Colonic mucosa (tissue), 4 donors: ENCODE measurements at regions not wholly inside any gene's neighbourhood (a gene's known extent, or its start where the extent isn't known, plus 50 kb on each side); places are given as distances from the start of the nearest gene placed in this dataset.

ENCODE experiments used
- DNase-seq: peaks from one replicate; pipeline ENCODE4 v3.0.0-alpha.2; 2020
- H3K27ac ChIP-seq: fragments of 200-600 bp; one replicate; pipeline ENCODE4 v1.8.0; 2021
- H3K27me3 ChIP-seq: fragments of 200-600 bp; one replicate; pipeline ENCODE4 v1.8.0; 2021
- H3K36me3 ChIP-seq: fragments of 200-600 bp; one replicate; pipeline ENCODE4 v1.8.0; 2021
- H3K4me1 ChIP-seq: fragments of 200-600 bp; one replicate; pipeline ENCODE4 v1.8.0; 2021; ENCODE audit warnings: mild to moderate bottlenecking
- H3K4me3 ChIP-seq: fragments of 200-600 bp; one replicate; pipeline ENCODE4 v1.8.0; 2021
- H3K9ac ChIP-seq, 2 donors: one replicate each; pipeline ENCODE4 v1.7.0; 2013; ENCODE audit warnings: control low read depth in 2 of 2, low read depth in 2 of 2, low read length in 2 of 2
- H3K9me3 ChIP-seq: fragments of 200-600 bp; one replicate; pipeline ENCODE4 v1.8.0; 2021
- intact Hi-C: fragments of 100-400 bp; cut with DNase I; formaldehyde crosslinking; loops from one replicate; pipeline ENCODE4 v1.14.1; 2022
- TF ChIP-seq, protein P1 (sequence below): fragments of 200-600 bp; IDR thresholded peaks from one replicate; pipeline ENCODE4 v1.8.0; 2022; ENCODE audit warnings: antibody characterized with exemption, mild to moderate bottlenecking
- donor health status: healthy.
- donor health status: DM: no; HTN: no; CAD: no.
- donor health status: DM: no; HTN: no; CAD: no.

DNA sequence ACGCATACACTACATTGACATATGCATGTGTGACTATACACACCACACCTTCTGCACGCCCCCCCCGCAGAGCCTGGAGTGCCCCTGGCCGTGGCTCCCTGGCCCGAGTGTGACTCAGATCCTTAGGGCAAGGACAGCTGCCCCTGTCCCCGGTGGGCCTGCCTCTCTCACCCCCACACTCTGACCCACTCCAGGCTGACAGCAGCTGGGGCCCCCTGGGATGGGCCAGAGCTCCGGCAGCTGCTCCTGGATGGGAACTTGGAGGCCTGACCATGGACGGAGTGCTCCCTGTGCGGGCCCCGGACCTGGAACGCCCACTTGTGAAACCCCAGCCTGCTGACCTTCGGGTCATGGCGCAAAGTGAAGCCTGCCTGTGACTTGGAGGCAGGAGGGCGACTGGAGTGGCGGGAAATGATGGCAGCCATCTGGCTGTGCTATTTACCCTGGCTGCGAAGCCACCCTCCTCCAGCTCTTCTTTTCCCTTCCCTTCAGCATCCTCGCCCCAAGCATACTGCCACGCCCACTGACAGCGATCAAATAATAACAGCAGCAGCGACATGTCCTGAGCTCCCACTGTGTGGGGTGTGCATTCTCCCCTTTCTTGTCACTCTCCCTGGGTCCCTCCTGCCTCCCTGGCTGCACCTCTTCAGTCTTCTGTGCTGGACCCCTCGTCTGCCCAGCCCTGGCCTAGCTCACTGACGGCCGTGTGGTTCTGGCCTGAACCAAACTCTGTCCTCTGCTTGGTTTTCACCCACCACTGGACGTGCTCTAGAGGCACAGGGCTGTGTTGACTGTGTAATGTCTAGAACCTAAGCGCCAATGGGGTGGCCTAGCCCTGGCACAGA lies 90.7 kb upstream of the MEF2A start:
- Histone ChIP-seq H3K4me1 (peaks cover 7% of the 10 kb centered on the region), H3K36me3 (no peaks in the 10 kb centered on the region), H3K9me3 (no peaks in the 10 kb centered on the region), H3K27ac (no peak overlapping the region), H3K27me3 (no peaks in the 10 kb centered on the region), H3K9ac (no peak overlapping the region), H3K4me3 (no peak overlapping the region)
- TF ChIP-seq, protein P1, sequence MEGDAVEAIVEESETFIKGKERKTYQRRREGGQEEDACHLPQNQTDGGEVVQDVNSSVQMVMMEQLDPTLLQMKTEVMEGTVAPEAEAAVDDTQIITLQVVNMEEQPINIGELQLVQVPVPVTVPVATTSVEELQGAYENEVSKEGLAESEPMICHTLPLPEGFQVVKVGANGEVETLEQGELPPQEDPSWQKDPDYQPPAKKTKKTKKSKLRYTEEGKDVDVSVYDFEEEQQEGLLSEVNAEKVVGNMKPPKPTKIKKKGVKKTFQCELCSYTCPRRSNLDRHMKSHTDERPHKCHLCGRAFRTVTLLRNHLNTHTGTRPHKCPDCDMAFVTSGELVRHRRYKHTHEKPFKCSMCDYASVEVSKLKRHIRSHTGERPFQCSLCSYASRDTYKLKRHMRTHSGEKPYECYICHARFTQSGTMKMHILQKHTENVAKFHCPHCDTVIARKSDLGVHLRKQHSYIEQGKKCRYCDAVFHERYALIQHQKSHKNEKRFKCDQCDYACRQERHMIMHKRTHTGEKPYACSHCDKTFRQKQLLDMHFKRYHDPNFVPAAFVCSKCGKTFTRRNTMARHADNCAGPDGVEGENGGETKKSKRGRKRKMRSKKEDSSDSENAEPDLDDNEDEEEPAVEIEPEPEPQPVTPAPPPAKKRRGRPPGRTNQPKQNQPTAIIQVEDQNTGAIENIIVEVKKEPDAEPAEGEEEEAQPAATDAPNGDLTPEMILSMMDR = no peak
- DNase-seq = no peak
- intact Hi-C loops = no loop called here

DNA sequence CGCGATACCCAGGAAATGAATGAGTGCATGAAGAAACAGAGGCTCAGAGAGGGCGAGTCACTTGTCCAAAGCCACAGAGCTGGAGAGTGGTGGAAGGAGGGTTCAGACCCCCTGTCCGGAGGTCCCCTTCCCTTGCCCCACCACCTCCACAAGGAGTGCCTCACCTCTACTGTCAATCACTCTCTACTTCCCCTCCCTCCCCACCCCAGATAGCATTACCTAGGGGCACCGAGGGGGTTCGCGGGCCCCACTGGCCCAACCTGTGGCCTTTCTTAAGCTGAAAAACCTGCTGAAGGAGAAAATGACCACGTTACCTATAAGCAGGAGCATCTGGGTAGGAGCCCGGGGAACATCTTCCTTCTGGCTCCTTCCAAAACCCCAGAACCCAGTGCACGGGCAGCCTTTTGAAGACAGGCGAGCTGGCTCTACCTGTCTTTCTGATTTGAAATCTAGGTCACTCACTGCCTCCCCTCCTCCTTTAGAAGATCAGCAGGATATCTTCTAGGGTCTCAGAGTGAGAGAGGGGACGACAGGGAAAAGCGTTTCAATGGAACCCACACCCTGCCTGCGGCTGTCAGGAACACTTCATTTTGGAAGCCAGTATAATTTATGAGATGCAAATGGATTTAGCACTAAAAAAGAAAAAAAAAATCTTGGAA lies 89.9 kb upstream of the MEF2A start:
- Histone ChIP-seq H3K4me3 (no peak overlapping the region), H3K27ac (peak overlapping the region; percentile 57), H3K4me1 (peaks cover 7% of the 10 kb centered on the region), H3K9ac (no peak overlapping the region), H3K9me3 (no peaks in the 10 kb centered on the region), H3K36me3 (no peaks in the 10 kb centered on the region), H3K27me3 (no peaks in the 10 kb centered on the region)
- TF ChIP-seq, protein P1 = no peak
- intact Hi-C loops = no loop called here
- no peak for DNase-seq

DNA sequence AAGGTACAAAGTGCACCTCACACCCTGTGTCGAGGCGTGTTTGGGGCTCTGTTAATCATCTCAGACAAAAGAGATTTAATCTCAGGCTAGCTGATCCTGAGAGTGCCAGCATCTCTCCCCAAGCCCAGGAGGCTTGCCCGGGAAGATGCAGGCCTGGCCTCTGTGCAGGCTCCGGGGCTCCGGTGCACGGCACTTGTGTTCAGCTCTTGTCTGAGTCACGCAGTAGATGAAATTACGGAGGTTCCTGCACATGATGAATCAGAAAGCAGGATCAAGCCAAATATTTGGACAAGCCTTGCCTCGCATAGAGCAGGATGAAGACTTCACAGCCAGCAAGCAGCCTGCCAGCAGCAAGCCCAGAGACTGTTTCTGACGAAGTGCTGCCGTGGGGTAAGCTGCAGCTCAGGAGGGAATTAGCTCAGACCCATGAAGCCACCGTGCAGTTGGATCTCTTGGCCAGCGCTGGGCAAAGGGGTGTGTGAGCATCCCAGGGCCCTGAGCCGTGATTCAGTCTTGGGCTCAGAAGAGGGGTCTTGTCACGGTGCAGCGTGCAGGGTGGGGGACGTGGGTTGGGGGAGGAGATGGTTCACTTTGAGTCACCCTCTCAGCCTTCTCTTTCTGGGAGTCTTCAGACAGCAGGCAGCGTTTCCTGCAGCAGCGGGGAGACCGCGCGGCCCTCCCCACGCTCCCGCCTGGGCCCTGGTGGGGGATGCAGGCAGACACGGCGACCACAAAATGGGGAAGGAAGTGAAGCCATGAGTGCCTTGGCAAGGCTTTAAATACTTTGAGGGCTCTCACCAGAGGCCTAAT lies 89.2 kb upstream of the MEF2A start:
- intact Hi-C loops = no loop called here
- Histone ChIP-seq H3K4me3 (no peak overlapping the region), H3K27me3 (no peaks in the 10 kb centered on the region), H3K9ac (no peak overlapping the region), H3K9me3 (no peaks in the 10 kb centered on the region), H3K27ac (peak overlapping the region; percentile 57), H3K4me1 (peaks cover 7% of the 10 kb centered on the region), H3K36me3 (no peaks in the 10 kb centered on the region)
- DNase-seq = peak; percentile 41
- TF ChIP-seq, protein P1 = no peak

DNA sequence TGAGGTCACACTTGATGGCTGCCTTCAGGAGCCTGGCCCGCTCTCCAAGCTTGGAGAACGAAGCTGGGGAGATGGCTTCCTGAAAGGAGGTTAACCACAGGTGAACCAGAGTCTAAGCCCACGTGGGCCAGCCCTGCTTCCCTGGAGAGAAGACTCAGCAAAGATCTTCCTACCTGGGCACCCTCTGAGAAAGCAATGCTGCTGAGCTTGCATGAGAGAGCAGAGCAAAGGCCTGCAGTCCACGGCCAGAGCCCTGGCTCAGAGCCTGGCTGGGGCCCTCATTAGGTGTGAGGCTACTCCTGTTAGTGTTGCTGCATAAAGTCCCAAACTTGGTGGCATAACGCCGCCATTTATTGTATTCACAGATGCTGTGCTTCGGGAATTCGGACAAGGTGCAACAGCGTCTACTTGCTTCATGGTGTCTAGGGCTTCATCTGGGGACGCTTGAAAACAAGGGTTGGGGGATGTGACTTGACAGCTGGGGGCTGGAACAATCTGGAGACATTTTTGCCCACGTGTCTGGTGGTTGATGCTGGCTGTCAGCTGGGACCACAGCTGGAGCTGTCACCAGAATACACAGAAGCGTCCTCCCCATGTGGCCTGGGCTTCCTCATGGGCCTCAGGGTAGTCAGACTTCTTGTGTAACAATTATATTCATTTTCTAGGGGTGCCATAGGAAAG lies 87.9 kb upstream of the MEF2A start:
- DNase-seq = no peak
- Histone ChIP-seq H3K9ac (no peak overlapping the region), H3K4me1 (peaks cover 7% of the 10 kb centered on the region), H3K4me3 (no peak overlapping the region), H3K27ac (no peak overlapping the region), H3K9me3 (no peaks in the 10 kb centered on the region), H3K27me3 (no peaks in the 10 kb centered on the region), H3K36me3 (no peaks in the 10 kb centered on the region)
- TF ChIP-seq, protein P1 = no peak
- intact Hi-C loops = no loop called here

DNA sequence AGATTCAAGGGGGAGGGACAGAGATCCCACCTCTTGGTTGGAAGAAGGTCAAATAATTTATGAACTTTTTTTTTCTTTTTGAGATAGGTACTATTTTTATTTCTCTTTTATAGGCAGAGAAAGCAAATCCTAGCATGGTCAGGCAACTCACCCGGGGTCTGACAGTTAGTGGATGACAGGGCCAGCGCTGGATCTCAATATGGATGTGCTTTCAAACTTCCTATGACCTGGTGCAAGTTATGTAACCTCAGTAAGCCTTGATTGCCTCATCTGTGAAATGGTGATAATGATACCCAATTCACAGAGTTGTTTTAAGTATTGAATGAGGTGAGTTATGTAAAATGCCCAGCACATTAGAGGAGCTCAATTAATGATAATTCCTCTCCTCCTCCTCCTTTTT lies 86.8 kb upstream of the MEF2A start:
- TF ChIP-seq, protein P1 = no peak
- intact Hi-C loops = no loop called here
- Histone ChIP-seq H3K36me3 (no peaks in the 10 kb centered on the region), H3K9me3 (no peaks in the 10 kb centered on the region), H3K27me3 (no peaks in the 10 kb centered on the region), H3K4me1 (peaks cover 7% of the 10 kb centered on the region), H3K9ac (no peak overlapping the region), H3K27ac (no peak overlapping the region), H3K4me3 (no peak overlapping the region)
- no peak for DNase-seq
